HCT116 (cell line): ENCODE measurements at regions not wholly inside any gene's neighbourhood (a gene's known extent, or its start where the extent isn't known, plus 50 kb on each side); places are given as distances from the start of the nearest gene placed in this dataset.

Source experiments
- ATAC-seq: fragments of 200-7000 bp; cut with Tn5 transposase; 2 replicates; pipeline ENCODE4 v1.9.1; 2020; ENCODE audit warnings: mild to moderate bottlenecking, moderate library complexity
- BruUV-seq: library from RNA; stranded (reverse); fragments of 400-500 nt; replicated peaks from 2 replicates; lab custom pipeline; 2021; lab: Mats Ljungman, UMichigan
- CTCF ChIA-PET: fragments of 300-600 bp; sonication (Branson Sonifier 250); formaldehyde crosslinking; loops from one replicate; lab custom pipeline; 2021; ENCODE audit warnings: antibody characterized with exemption; lab: Charles Lee
- POLR2A ChIA-PET: fragments of 300-600, 350-600 bp; sonication (Branson Sonifier 250); formaldehyde crosslinking; loops from one replicate; lab custom pipeline; 2021; ENCODE audit warnings: antibody characterized with exemption; lab: Charles Lee
- RAD21 ChIA-PET, 2 experiments: fragments of 300-600 bp; sonication (Branson Sonifier 250); formaldehyde crosslinking; loops; one replicate each; lab custom pipeline; 2023; ENCODE audit warnings: low total read pairs in 2 of 2; ENCODE audit not compliant: uncharacterized antibody in 2 of 2, unreplicated experiment in 2 of 2, low non-redundant PET in 1 of 2; lab: Charles Lee
- DNase-seq: peaks from one replicate; pipeline ENCODE4 v3.0.0-alpha.2; 2010; ENCODE audit warnings: low read depth, low spot score
- H2AFZ ChIP-seq: fragments of 200-600 bp; shearing (Covaris generic), sonication (generic); 2 replicates; pipeline ENCODE4 v1.6.1; 2017; ENCODE audit warnings: low read depth, mixed run types, mixed read lengths, antibody characterized with exemption, low read length; ENCODE audit not compliant: poor library complexity, severe bottlenecking
- H3K27ac ChIP-seq: 2 replicates; pipeline ENCODE4 v1.5.1; 2012; ENCODE audit warnings: low read depth, low read length
- H3K27me3 ChIP-seq: fragments of 200-600 bp; sonication (generic); 2 replicates; pipeline ENCODE4 v1.6.1; 2016; ENCODE audit warnings: mixed run types, low read length, mixed read lengths; ENCODE audit not compliant: insufficient read depth
- H3K36me3 ChIP-seq, 2 experiments: fragments of 200-500 bp in 1 of 2; fragments of 200-600 bp in 1 of 2; sonication (Bioruptor generic) in 1 of 2; sonication (generic) in 1 of 2; 2 replicates each; pipeline versions ENCODE4 v1.5.1 to v1.6.1; 2014 to 2016; ENCODE audit warnings: low read length in 2 of 2, inconsistent platforms in 1 of 2, mixed read lengths in 1 of 2, mixed run types in 1 of 2; ENCODE audit not compliant: insufficient read depth in 2 of 2, control insufficient read depth in 1 of 2
- H3K4me1 ChIP-seq, 2 experiments: fragments of 200-600 bp in 1 of 2; sonication (generic) in 1 of 2; 2 replicates each; pipeline versions ENCODE4 v1.5.1 to v1.6.1; 2012 to 2017; ENCODE audit warnings: low read length in 2 of 2, inconsistent platforms in 1 of 2, mild to moderate bottlenecking in 1 of 2, mixed read lengths in 1 of 2, mixed run types in 1 of 2, moderate library complexity in 1 of 2; ENCODE audit not compliant: insufficient read depth in 2 of 2, control insufficient read depth in 1 of 2
- H3K4me2 ChIP-seq: fragments of 200-600 bp; sonication (generic); 2 replicates; pipeline ENCODE4 v1.6.1; 2017; ENCODE audit warnings: mixed run types, low read length, mixed read lengths
- H3K4me3 ChIP-seq, 2 experiments: fragments of 200-600 bp in 1 of 2; sonication (generic) in 1 of 2; replicated peaks in 1 of 2; 2 replicates each; pipeline ENCODE4 v1.5.1; 2011 to 2016; ENCODE audit warnings: low read length in 2 of 2, control low read depth in 1 of 2, low read depth in 1 of 2, mild to moderate bottlenecking in 1 of 2, mixed read lengths in 1 of 2, mixed run types in 1 of 2
- H3K79me2 ChIP-seq: fragments of 200-600 bp; sonication (generic); 2 replicates; pipeline ENCODE4 v1.6.1; 2017; ENCODE audit warnings: mild to moderate bottlenecking, mixed run types, low read length, moderate library complexity, mixed read lengths; ENCODE audit not compliant: insufficient read depth
- H3K9ac ChIP-seq: fragments of 200-600 bp; sonication (generic); 2 replicates; pipeline ENCODE4 v1.6.1; 2016; ENCODE audit warnings: low read length, mixed read lengths
- H3K9me2 ChIP-seq: fragments of 200-600 bp; sonication (generic), shearing (Covaris generic); 2 replicates; pipeline ENCODE4 v1.6.1; 2017; ENCODE audit warnings: mixed run types, mild to moderate bottlenecking, moderate library complexity; ENCODE audit not compliant: insufficient read depth
- H3K9me3 ChIP-seq, 2 experiments: fragments of 200-500 bp in 1 of 2; fragments of 200-600 bp in 1 of 2; sonication (Bioruptor generic) in 1 of 2; sonication (generic) in 1 of 2; 2 replicates each; pipeline ENCODE4 v1.6.1; 2014 to 2017; ENCODE audit warnings: low read length in 2 of 2, mixed read lengths in 2 of 2, inconsistent platforms in 1 of 2, low read depth in 1 of 2, mild to moderate bottlenecking in 1 of 2, mixed run types in 1 of 2, moderate library complexity in 1 of 2; ENCODE audit not compliant: control insufficient read depth in 1 of 2, insufficient read depth in 1 of 2
- H4K20me1 ChIP-seq: fragments of 200-600 bp; sonication (generic), shearing (Covaris generic); 2 replicates; pipeline ENCODE4 v1.6.1; 2017; ENCODE audit warnings: mixed run types, mild to moderate bottlenecking, moderate library complexity; ENCODE audit not compliant: insufficient read depth
- CEBPB ChIP-seq: IDR thresholded peaks from 2 replicates; pipeline ENCODE4 v1.6.1; 2012; ENCODE audit warnings: low read depth
- CTCF ChIP-seq, 3 experiments: fragments of 200-600 bp in 1 of 3; sonication (generic) in 1 of 3; IDR thresholded peaks in 2 of 3; conservative IDR thresholded peaks in 1 of 3; 2 replicates each; pipeline ENCODE4 v1.5.1; 2012 to 2017; ENCODE audit warnings: low read depth in 2 of 3, low read length in 2 of 3, antibody characterized with exemption in 1 of 3, borderline replicate concordance in 1 of 3, control low read depth in 1 of 3, mild to moderate bottlenecking in 1 of 3, mixed read lengths in 1 of 3, mixed run types in 1 of 3, moderate library complexity in 1 of 3; ENCODE audit not compliant: insufficient read depth in 1 of 3
- EGR1 ChIP-seq: IDR thresholded peaks from 2 replicates; pipeline ENCODE4 v1.6.1; 2012; ENCODE audit warnings: low read depth
- JUND ChIP-seq: IDR thresholded peaks from 2 replicates; pipeline ENCODE4 v1.6.1; 2012
- MAX ChIP-seq: IDR thresholded peaks from 2 replicates; pipeline ENCODE4 v1.6.1; 2012
- POLR2AphosphoS5 ChIP-seq: IDR thresholded peaks from 2 replicates; pipeline ENCODE4 v1.6.1; 2011; ENCODE audit warnings: mild to moderate bottlenecking, low read depth, low read length, moderate library complexity
- REST ChIP-seq: IDR thresholded peaks from 2 replicates; pipeline ENCODE4 v1.6.1; 2012; ENCODE audit warnings: low read depth
- TCF7L2 ChIP-seq: IDR thresholded peaks from 2 replicates; pipeline ENCODE4 v1.7.0; 2011; ENCODE audit warnings: borderline replicate concordance, inconsistent platforms; ENCODE audit not compliant: insufficient read depth, insufficient read length; ENCODE audit errors: extremely low read depth
- ZBTB33 ChIP-seq: IDR thresholded peaks from 2 replicates; pipeline ENCODE4 v1.6.1; 2011; ENCODE audit warnings: mild to moderate bottlenecking, low read length, moderate library complexity; ENCODE audit not compliant: insufficient replicate concordance; ENCODE audit errors: extremely low read depth
- intact Hi-C: fragments of 100-400 bp; cut with micrococcal nuclease; formaldehyde crosslinking; loops from 2 replicates; pipeline ENCODE4 v1.10.0; 2022

GRCh38 chr11:23099256-23099655 lies 239.0 kb upstream of the CCDC179 start:
- Histone ChIP-seq H3K27ac (no peak overlapping the region), H3K79me2 (no peaks in the 10 kb centered on the region), H3K4me1 (no peaks in the 10 kb centered on the region), H3K27me3 (no peaks in the 10 kb centered on the region), H3K36me3 (no peaks in the 10 kb centered on the region), H3K4me3 (no peak overlapping the region), H3K4me2 (no peak overlapping the region), H3K9ac (no peak overlapping the region), H3K9me3 (peaks cover 0 to 11% of the 10 kb centered on the region in 2 experiments; a peak in 1 of 4 replicates), H2AFZ (no peak overlapping the region), H4K20me1 (no peaks in the 10 kb centered on the region), H3K9me2 (no peaks in the 10 kb centered on the region)
- ChIA-PET POLR2A (no interaction called here), RAD21 (no interaction called here), CTCF (no interaction called here)
- ATAC-seq, result no peak
- no peak for DNase-seq
- BruUV-seq, result no TSS peak
- intact Hi-C loops, result no loop called here
- no peak for TF ChIP-seq ZBTB33
- no peak for TF ChIP-seq EGR1
- TF ChIP-seq CEBPB, result no peak
- TF ChIP-seq MAX, result no peak
- no peak for TF ChIP-seq POLR2AphosphoS5

- intact Hi-C loops, result no loop called here
- Histone ChIP-seq H3K36me3 (no peaks in the 10 kb centered on the region), H4K20me1 (no peaks in the 10 kb centered on the region), H3K4me1 (no peaks in the 10 kb centered on the region), H3K4me3 (no peak overlapping the region), H3K9me2 (no peaks in the 10 kb centered on the region), H2AFZ (no peak overlapping the region), H3K9ac (no peak overlapping the region), H3K27ac (no peak overlapping the region), H3K9me3 (peaks cover 0 to 10% of the 10 kb centered on the region in 2 experiments; a peak in 2 of 4 replicates), H3K4me2 (no peak overlapping the region), H3K79me2 (no peaks in the 10 kb centered on the region), H3K27me3 (no peaks in the 10 kb centered on the region)
- ChIA-PET POLR2A (no interaction called here), CTCF (no interaction called here), RAD21 (no interaction called here)
- no peak for TF ChIP-seq CTCF (IDR thresholded peaks at IDR 0.05 in 2 of 3, conservative IDR thresholded peaks at IDR 0.05 in 1 of 3; ENCODE audit: borderline replicate concordance in 1 of 3, insufficient read depth in 1 of 3, low read depth in 2 of 3, low read length in 2 of 3)
- TF ChIP-seq REST, result no peak
- no peak for TF ChIP-seq JUND
- TF ChIP-seq ZBTB33, result no peak
- no peak for TF ChIP-seq TCF7L2
- ATAC-seq (no peak), DNase-seq (no peak)
- BruUV-seq, result no TSS peak
Measured at GRCh38 chr11:23100726-23101125, 240.5 kb upstream of the CCDC179 start.
